Esophagus squamous epithelium (tissue), 4 donors: ENCODE measurements at regions not wholly inside any gene's neighbourhood (a gene's known extent, or its start where the extent isn't known, plus 50 kb on each side); places are given as distances from the start of the nearest gene placed in this dataset.

Experiments
- POLR2A ChIP-seq, 4 donors: fragments of 450-650 bp; IDR thresholded peaks; one replicate each; pipeline ENCODE4 v1.6.1; 2017; ENCODE audit warnings: antibody characterized with exemption in 4 of 4, mild to moderate bottlenecking in 4 of 4, moderate library complexity in 3 of 4
- TF ChIP-seq, protein P1 (sequence below), 6 experiments: fragments of 450-650 bp in 4 of 6; fragments of 200-600 bp in 2 of 6; sonication (generic) in 2 of 6; IDR thresholded peaks; one replicate each; pipeline ENCODE4 v1.5.1; 2016 to 2019; ENCODE audit warnings: antibody characterized with exemption in 6 of 6, mild to moderate bottlenecking in 4 of 6, moderate library complexity in 4 of 6

DNA sequence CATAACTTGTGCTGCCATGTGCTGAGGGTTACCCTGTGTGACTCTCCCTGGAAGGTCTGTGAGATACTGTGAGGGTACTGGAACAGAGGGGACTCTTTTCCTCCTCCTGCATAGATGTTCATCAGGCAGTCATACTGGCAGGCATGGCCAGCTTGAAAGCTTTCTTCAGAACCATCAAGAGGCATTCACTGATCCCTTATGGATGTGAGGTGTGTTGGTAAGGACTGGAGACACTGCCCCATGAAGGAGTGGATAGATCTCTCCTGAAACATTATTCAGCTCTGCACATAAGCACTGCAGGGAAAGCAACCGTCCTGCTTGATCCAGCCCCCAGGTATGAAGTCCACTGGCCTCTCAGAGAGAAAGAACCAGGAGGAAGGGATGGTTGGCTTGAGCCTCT is 176.6 kb upstream of the ARL4C start:
- TF ChIP-seq, protein P1, sequence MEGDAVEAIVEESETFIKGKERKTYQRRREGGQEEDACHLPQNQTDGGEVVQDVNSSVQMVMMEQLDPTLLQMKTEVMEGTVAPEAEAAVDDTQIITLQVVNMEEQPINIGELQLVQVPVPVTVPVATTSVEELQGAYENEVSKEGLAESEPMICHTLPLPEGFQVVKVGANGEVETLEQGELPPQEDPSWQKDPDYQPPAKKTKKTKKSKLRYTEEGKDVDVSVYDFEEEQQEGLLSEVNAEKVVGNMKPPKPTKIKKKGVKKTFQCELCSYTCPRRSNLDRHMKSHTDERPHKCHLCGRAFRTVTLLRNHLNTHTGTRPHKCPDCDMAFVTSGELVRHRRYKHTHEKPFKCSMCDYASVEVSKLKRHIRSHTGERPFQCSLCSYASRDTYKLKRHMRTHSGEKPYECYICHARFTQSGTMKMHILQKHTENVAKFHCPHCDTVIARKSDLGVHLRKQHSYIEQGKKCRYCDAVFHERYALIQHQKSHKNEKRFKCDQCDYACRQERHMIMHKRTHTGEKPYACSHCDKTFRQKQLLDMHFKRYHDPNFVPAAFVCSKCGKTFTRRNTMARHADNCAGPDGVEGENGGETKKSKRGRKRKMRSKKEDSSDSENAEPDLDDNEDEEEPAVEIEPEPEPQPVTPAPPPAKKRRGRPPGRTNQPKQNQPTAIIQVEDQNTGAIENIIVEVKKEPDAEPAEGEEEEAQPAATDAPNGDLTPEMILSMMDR (IDR thresholded peaks at IDR 0.05): no peak
- no peak for TF ChIP-seq POLR2A (IDR thresholded peaks at IDR 0.05)
